SK-N-SH treated with all-trans-retinoic acid at 6 μM for 48 hours (cell line): ENCODE measurements at regions not wholly inside any gene's neighbourhood (a gene's known extent, or its start where the extent isn't known, plus 50 kb on each side); places are given as distances from the start of the nearest gene placed in this dataset.

Experiments used
- ATAC-seq: fragments of 200-7000 bp; cut with Tn5 transposase; 3 replicates; pipeline ENCODE4 v1.9.1; 2020; ENCODE audit warnings: mild to moderate bottlenecking, moderate library complexity
- ARNTL ChIP-seq: fragments of 450-650 bp; formaldehyde crosslinking; IDR thresholded peaks from 2 replicates; pipeline ENCODE4 v1.5.0; 2020; ENCODE audit warnings: low read depth, mild to moderate bottlenecking, moderate library complexity, borderline replicate concordance
- BACH2 ChIP-seq: fragments of 250-450 bp; sonication (Bioruptor Pico); IDR thresholded peaks from 2 replicates; pipeline ENCODE4 v1.9.0; 2021; ENCODE audit warnings: mild to moderate bottlenecking, borderline replicate concordance
- CSDC2 ChIP-seq: fragments of 250-450 bp; sonication (Bioruptor Pico); IDR thresholded peaks from 2 replicates; pipeline ENCODE4 v1.5.0; 2020; ENCODE audit warnings: mild to moderate bottlenecking, moderate library complexity
- ESRRG ChIP-seq: fragments of 250-450 bp; sonication (Bioruptor Pico); IDR thresholded peaks from 2 replicates; pipeline ENCODE4 v1.6.1; 2021; ENCODE audit warnings: mild to moderate bottlenecking
- GLIS3 ChIP-seq: fragments of 250-450 bp; sonication (Bioruptor Pico); IDR thresholded peaks from 2 replicates; pipeline ENCODE4 v1.5.0; 2020; ENCODE audit warnings: mild to moderate bottlenecking, moderate library complexity
- ISL1 ChIP-seq: fragments of 250-450 bp; sonication (Bioruptor Pico); IDR thresholded peaks from 2 replicates; pipeline ENCODE4 v2.1.2; 2022; ENCODE audit warnings: mild to moderate bottlenecking, moderate library complexity
- OSR1 ChIP-seq: fragments of 250-450 bp; sonication (Bioruptor Pico); IDR thresholded peaks from 2 replicates; pipeline ENCODE4 v1.8.0; 2022; ENCODE audit warnings: moderate library complexity, mild to moderate bottlenecking, inconsistent platforms
- PPARA ChIP-seq: fragments of 250-450 bp; sonication (Bioruptor Pico); IDR thresholded peaks from 2 replicates; pipeline ENCODE4 v1.5.0; 2020; ENCODE audit warnings: mild to moderate bottlenecking, borderline replicate concordance
- RARB ChIP-seq: fragments of 250-450 bp; sonication (Bioruptor Pico); IDR thresholded peaks from 2 replicates; pipeline ENCODE4 v1.8.0; 2021; ENCODE audit warnings: mild to moderate bottlenecking, moderate library complexity
- SNAI2 ChIP-seq: fragments of 250-450 bp; sonication (Bioruptor Pico); IDR thresholded peaks from 2 replicates; pipeline ENCODE4 v1.5.0; 2020; ENCODE audit warnings: mild to moderate bottlenecking, moderate library complexity
- TCF4 ChIP-seq: fragments of 250-450 bp; sonication (Bioruptor Pico); IDR thresholded peaks from 2 replicates; pipeline ENCODE4 v1.8.0; 2021; ENCODE audit warnings: mild to moderate bottlenecking, moderate library complexity, borderline replicate concordance
- TOX ChIP-seq: fragments of 250-450 bp; sonication (Bioruptor Pico); IDR thresholded peaks from 2 replicates; pipeline ENCODE4 v1.8.0; 2021; ENCODE audit warnings: mild to moderate bottlenecking, moderate library complexity, borderline replicate concordance
- ZC3H10 ChIP-seq: fragments of 250-450 bp; sonication (Bioruptor Pico); IDR thresholded peaks from 2 replicates; pipeline ENCODE4 v1.5.1; 2021; ENCODE audit warnings: mild to moderate bottlenecking, moderate library complexity
- ZFP3 ChIP-seq: fragments of 250-450 bp; sonication (Bioruptor Pico); IDR thresholded peaks from 2 replicates; pipeline ENCODE4 v1.5.0; 2020; ENCODE audit warnings: mild to moderate bottlenecking, moderate library complexity
- ZFP30 ChIP-seq: fragments of 450-650 bp; formaldehyde crosslinking; IDR thresholded peaks from 2 replicates; pipeline ENCODE4 v1.5.0; 2022; ENCODE audit warnings: mild to moderate bottlenecking, moderate library complexity
- ZNF70 ChIP-seq: fragments of 450-650 bp; formaldehyde crosslinking; IDR thresholded peaks from 2 replicates; pipeline ENCODE4 v1.5.0; 2020; ENCODE audit warnings: mild to moderate bottlenecking, moderate library complexity
- ZNF8 ChIP-seq: fragments of 450-650 bp; formaldehyde crosslinking; IDR thresholded peaks from 2 replicates; pipeline ENCODE4 v1.5.0; 2020; ENCODE audit warnings: mild to moderate bottlenecking, moderate library complexity
- TF ChIP-seq, protein P1 (sequence below): fragments of 250-450 bp; sonication (Bioruptor Pico); IDR thresholded peaks from 2 replicates; pipeline ENCODE4 v1.8.0; 2021; ENCODE audit warnings: low read depth, mild to moderate bottlenecking, moderate library complexity, borderline replicate concordance
- TF ChIP-seq, protein P2 (sequence below): fragments of 250-450 bp; sonication (Bioruptor Pico); IDR thresholded peaks from 2 replicates; pipeline ENCODE4 v1.5.1; 2020; ENCODE audit warnings: low read depth, mild to moderate bottlenecking, moderate library complexity
- TF ChIP-seq, protein P3 (sequence below): fragments of 250-450 bp; sonication (Bioruptor Pico); IDR thresholded peaks from 2 replicates; pipeline ENCODE4 v1.5.1; 2021; ENCODE audit warnings: mild to moderate bottlenecking, moderate library complexity
- TF ChIP-seq, protein P4 (sequence below): fragments of 250-450 bp; sonication (Bioruptor Pico); IDR thresholded peaks from 2 replicates; pipeline ENCODE4 v1.5.0; 2020; ENCODE audit warnings: mild to moderate bottlenecking, moderate library complexity
- TF ChIP-seq, protein P5 (sequence below): fragments of 250-450 bp; sonication (Bioruptor Pico); IDR thresholded peaks from 2 replicates; pipeline ENCODE4 v1.8.0; 2020; ENCODE audit warnings: mild to moderate bottlenecking, moderate library complexity, borderline replicate concordance

DNA sequence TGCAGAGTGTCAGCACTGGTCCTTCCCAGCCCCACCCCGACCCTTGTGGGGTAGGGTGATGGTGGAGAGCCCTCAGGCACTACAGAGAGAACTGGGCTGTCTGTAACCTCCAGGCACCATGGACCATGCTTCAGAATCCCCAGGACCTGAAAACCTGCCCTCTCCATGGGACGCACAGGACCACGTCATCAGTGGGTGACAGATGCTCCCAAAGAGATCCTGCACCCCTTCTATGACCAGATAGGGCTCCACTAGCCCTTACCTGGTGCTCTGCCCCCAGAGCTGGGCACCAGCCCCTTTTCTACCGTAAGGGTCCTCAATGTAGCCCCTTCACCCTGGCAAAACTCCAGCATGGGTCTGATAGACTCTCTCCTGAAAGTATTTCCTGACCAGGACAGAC, 165.9 kb upstream of the NECTIN1 start:
- TF ChIP-seq RARB (CRISPR knock-in tag) (no peak), TCF4 (CRISPR knock-in tag) (no peak), GLIS3 (CRISPR knock-in tag) (no peak), ZFP30 (CRISPR knock-in tag) (no peak), ISL1 (CRISPR knock-in tag) (no peak), ZFP3 (CRISPR knock-in tag) (no peak), CSDC2 (CRISPR knock-in tag) (no peak), OSR1 (CRISPR knock-in tag) (no peak), SNAI2 (CRISPR knock-in tag) (no peak), ZNF70 (CRISPR knock-in tag) (no peak), ZC3H10 (CRISPR knock-in tag) (no peak)
- TF ChIP-seq, protein P1, sequence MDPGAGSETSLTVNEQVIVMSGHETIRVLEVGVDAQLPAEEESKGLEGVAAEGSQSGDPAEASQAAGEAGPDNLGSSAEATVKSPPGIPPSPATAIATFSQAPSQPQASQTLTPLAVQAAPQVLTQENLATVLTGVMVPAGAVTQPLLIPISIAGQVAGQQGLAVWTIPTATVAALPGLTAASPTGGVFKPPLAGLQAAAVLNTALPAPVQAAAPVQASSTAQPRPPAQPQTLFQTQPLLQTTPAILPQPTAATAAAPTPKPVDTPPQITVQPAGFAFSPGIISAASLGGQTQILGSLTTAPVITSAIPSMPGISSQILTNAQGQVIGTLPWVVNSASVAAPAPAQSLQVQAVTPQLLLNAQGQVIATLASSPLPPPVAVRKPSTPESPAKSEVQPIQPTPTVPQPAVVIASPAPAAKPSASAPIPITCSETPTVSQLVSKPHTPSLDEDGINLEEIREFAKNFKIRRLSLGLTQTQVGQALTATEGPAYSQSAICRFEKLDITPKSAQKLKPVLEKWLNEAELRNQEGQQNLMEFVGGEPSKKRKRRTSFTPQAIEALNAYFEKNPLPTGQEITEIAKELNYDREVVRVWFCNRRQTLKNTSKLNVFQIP = no peak
- TF ChIP-seq, protein P2, sequence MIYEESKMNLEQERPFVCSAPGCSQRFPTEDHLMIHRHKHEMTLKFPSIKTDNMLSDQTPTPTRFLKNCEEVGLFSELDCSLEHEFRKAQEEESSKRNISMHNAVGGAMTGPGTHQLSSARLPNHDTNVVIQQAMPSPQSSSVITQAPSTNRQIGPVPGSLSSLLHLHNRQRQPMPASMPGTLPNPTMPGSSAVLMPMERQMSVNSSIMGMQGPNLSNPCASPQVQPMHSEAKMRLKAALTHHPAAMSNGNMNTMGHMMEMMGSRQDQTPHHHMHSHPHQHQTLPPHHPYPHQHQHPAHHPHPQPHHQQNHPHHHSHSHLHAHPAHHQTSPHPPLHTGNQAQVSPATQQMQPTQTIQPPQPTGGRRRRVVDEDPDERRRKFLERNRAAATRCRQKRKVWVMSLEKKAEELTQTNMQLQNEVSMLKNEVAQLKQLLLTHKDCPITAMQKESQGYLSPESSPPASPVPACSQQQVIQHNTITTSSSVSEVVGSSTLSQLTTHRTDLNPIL (CRISPR knock-in tag) = no peak
- TF ChIP-seq, protein P3, sequence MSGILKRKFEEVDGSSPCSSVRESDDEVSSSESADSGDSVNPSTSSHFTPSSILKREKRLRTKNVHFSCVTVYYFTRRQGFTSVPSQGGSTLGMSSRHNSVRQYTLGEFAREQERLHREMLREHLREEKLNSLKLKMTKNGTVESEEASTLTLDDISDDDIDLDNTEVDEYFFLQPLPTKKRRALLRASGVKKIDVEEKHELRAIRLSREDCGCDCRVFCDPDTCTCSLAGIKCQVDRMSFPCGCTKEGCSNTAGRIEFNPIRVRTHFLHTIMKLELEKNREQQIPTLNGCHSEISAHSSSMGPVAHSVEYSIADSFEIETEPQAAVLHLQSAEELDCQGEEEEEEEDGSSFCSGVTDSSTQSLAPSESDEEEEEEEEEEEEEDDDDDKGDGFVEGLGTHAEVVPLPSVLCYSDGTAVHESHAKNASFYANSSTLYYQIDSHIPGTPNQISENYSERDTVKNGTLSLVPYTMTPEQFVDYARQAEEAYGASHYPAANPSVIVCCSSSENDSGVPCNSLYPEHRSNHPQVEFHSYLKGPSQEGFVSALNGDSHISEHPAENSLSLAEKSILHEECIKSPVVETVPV (CRISPR knock-in tag) = no peak
- TF ChIP-seq, protein P4, sequence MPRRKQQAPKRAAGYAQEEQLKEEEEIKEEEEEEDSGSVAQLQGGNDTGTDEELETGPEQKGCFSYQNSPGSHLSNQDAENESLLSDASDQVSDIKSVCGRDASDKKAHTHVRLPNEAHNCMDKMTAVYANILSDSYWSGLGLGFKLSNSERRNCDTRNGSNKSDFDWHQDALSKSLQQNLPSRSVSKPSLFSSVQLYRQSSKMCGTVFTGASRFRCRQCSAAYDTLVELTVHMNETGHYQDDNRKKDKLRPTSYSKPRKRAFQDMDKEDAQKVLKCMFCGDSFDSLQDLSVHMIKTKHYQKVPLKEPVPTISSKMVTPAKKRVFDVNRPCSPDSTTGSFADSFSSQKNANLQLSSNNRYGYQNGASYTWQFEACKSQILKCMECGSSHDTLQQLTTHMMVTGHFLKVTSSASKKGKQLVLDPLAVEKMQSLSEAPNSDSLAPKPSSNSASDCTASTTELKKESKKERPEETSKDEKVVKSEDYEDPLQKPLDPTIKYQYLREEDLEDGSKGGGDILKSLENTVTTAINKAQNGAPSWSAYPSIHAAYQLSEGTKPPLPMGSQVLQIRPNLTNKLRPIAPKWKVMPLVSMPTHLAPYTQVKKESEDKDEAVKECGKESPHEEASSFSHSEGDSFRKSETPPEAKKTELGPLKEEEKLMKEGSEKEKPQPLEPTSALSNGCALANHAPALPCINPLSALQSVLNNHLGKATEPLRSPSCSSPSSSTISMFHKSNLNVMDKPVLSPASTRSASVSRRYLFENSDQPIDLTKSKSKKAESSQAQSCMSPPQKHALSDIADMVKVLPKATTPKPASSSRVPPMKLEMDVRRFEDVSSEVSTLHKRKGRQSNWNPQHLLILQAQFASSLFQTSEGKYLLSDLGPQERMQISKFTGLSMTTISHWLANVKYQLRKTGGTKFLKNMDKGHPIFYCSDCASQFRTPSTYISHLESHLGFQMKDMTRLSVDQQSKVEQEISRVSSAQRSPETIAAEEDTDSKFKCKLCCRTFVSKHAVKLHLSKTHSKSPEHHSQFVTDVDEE = no peak
- TF ChIP-seq, all 23 proteins: peak for 0
- no peak for ATAC-seq

DNA sequence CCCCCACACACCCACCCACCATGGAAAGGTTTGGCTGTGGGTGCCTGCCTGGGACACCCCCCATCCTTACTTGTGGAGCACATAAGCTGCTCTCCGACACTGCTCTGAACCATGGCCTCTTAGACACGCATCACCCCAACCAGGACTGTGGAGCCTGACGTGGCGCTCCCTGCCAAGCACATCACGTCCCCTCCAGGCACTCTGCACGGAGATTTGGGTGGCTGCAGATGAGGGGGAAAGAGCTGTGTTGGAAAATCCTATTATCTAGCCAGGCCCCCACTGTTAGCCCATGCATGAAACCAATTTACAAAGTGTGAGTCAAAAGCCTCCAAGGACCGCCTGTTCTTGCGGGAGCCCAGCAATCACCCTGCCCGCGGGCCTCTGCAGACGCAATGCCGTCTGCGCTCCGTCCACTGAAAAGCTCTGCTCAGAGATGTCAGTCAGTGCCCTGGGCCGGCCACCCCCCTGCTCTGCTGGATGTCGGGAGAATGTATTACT, 163.4 kb upstream of the NECTIN1 start:
- TF ChIP-seq OSR1 (CRISPR knock-in tag) (no peak), TCF4 (CRISPR knock-in tag) (peak; percentile 63; the same call in 1 of the 2 replicates), ZNF70 (CRISPR knock-in tag) (0 out of 2 replicates have a peak, but pooled peaks have one; percentile 24)
- TF ChIP-seq, protein P5, sequence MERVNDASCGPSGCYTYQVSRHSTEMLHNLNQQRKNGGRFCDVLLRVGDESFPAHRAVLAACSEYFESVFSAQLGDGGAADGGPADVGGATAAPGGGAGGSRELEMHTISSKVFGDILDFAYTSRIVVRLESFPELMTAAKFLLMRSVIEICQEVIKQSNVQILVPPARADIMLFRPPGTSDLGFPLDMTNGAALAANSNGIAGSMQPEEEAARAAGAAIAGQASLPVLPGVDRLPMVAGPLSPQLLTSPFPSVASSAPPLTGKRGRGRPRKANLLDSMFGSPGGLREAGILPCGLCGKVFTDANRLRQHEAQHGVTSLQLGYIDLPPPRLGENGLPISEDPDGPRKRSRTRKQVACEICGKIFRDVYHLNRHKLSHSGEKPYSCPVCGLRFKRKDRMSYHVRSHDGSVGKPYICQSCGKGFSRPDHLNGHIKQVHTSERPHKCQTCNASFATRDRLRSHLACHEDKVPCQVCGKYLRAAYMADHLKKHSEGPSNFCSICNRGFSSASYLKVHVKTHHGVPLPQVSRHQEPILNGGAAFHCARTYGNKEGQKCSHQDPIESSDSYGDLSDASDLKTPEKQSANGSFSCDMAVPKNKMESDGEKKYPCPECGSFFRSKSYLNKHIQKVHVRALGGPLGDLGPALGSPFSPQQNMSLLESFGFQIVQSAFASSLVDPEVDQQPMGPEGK (CRISPR knock-in tag) = no peak
- TF ChIP-seq, all 23 proteins: peak for 2
- peak; percentile 57 for ATAC-seq

DNA sequence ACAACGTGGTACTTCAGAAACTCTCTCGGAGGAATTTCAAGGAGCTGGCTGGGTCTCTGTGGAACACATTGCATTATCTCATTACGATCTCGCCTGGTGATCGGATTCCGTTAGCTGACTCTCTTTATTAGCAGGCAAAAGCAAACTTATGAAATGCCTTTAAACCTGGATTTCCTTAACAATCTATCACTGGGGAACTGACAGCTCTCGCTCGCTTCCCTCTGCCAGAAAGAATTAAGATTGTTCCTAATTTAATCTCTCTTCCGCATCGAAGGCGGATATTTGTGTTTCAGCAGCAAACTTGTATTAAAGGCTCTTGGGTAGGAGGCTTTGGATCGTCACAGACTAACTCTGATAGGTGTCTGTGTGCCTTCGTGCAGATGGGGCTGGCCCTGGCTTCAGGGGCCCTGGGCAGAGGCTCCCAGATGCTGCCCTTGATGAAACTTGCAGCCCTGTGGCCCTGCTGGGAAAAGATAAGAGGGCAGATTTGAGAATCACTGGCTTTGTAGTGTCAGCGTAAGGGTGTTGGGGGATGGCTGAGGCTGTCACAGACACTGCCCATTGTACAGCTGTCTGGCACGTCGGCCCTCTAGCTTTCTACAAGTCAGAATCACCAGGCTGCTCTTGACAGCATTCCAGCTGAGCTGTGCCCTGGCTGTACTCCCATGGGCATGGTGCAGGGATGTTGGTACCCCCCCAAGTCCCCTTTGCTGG, 162.2 kb upstream of the NECTIN1 start:
- TF ChIP-seq ESRRG = no peak
- no peak for TF ChIP-seq PPARA
- TF ChIP-seq CSDC2 (CRISPR knock-in tag) = no peak
- TF ChIP-seq, protein P2 (CRISPR knock-in tag) = no peak
- no peak for TF ChIP-seq ARNTL (CRISPR knock-in tag)
- no peak for TF ChIP-seq TCF4 (CRISPR knock-in tag)
- TF ChIP-seq ISL1 (CRISPR knock-in tag) = no peak
- no peak for TF ChIP-seq SNAI2 (CRISPR knock-in tag)
- no peak for TF ChIP-seq TOX (CRISPR knock-in tag)
- TF ChIP-seq ZNF8 = no peak
- TF ChIP-seq, protein P5 (CRISPR knock-in tag) = no peak
- TF ChIP-seq RARB (CRISPR knock-in tag) = no peak
- TF ChIP-seq ZNF70 (CRISPR knock-in tag) = no peak
- TF ChIP-seq OSR1 (CRISPR knock-in tag) = no peak
- no peak for TF ChIP-seq BACH2 (CRISPR knock-in tag)
- peak; percentile 54; the same call in 1 of the 3 replicates for ATAC-seq
